ENCODE measurements at regions not wholly inside any gene's neighbourhood (a gene's known extent, or its start where the extent isn't known, plus 50 kb on each side); places are given as distances from the start of the nearest gene placed in this dataset.

DNA sequence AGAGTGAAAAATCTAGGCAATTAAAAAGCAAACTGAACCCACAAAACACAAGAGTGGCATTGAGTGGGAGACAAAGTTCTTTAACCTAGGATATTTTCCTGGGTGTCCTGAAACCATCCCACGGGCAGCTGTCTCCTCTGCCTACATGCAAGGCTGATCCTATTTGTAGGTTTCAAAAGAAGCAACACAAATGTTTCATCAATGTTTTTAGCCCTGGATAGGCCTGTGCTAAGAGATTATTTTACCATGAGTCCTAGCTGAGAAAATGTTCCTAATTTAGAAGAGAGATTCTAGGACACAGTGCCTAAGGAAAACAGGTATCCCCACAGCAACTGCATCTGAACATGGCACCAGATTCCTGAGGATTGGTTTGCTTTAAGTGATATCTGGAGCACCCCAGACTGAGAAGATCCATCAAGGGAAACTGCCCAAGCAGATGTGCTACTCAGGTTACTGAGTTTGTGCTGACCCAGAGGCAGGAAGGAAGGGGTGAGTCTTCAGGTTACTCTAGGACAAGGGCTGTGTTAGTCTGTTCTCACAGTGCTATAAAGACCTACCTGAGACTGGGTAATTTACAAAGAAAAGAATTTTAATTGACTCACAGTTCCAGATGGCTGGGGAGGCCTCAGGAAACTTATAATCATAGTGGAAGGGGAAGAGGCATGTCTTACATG, 111.6 kb upstream of the UST start:
- TF ChIP-seq, protein P1, sequence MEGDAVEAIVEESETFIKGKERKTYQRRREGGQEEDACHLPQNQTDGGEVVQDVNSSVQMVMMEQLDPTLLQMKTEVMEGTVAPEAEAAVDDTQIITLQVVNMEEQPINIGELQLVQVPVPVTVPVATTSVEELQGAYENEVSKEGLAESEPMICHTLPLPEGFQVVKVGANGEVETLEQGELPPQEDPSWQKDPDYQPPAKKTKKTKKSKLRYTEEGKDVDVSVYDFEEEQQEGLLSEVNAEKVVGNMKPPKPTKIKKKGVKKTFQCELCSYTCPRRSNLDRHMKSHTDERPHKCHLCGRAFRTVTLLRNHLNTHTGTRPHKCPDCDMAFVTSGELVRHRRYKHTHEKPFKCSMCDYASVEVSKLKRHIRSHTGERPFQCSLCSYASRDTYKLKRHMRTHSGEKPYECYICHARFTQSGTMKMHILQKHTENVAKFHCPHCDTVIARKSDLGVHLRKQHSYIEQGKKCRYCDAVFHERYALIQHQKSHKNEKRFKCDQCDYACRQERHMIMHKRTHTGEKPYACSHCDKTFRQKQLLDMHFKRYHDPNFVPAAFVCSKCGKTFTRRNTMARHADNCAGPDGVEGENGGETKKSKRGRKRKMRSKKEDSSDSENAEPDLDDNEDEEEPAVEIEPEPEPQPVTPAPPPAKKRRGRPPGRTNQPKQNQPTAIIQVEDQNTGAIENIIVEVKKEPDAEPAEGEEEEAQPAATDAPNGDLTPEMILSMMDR (conservative IDR thresholded peaks at IDR 0.05 in 1 of 2, IDR thresholded peaks at IDR 0.05 in 1 of 2; ENCODE audit: low read depth in 1 of 2, low read length in 2 of 2) = no peak
- no peak for TF ChIP-seq EZH2 (IDR thresholded peaks at IDR 0.05; ENCODE audit: low read length, missing control alignments)
